HepG2 (cell line): ENCODE measurements at regions not wholly inside any gene's neighbourhood (a gene's known extent, or its start where the extent isn't known, plus 50 kb on each side); places are given as distances from the start of the nearest gene placed in this dataset.

Source experiments
- ATAC-seq: fragments of 200-7000 bp; cut with Tn5 transposase; 3 replicates; pipeline ENCODE4 v1.9.1; 2020; ENCODE audit warnings: mild to moderate bottlenecking, moderate library complexity
- BruUV-seq: library from RNA; stranded (reverse); fragments of 400-500 nt; replicated peaks from 2 replicates; lab custom pipeline; 2021; lab: Mats Ljungman, UMichigan
- CTCF ChIA-PET: fragments of 300-600 bp; formaldehyde crosslinking; extraction: SDS; loops from one replicate; lab custom pipeline; 2021; ENCODE audit warnings: low total read pairs, inconsistent platforms, low intra/inter-chr PET ratio; lab: Yijun Ruan, JAX
- POLR2A ChIA-PET: fragments of 350-600 bp; sonication (Branson Sonifier 250); formaldehyde crosslinking; loops from one replicate; lab custom pipeline; 2020; ENCODE audit warnings: antibody characterized with exemption, inconsistent platforms; lab: Yijun Ruan, JAX
- DNase-seq: peaks from one replicate; pipeline ENCODE4 v3.0.0-alpha.2; 2015; ENCODE audit warnings: low spot score
- FAIRE-seq: peaks from 3 replicates; lab custom pipeline; 2011; peaks lifted over from hg19 to GRCh38; lab: Jason Lieb, UNC
- H2AFZ ChIP-seq: one replicate; pipeline ENCODE4 v1.6.1; 2011; ENCODE audit warnings: low read length, inconsistent platforms
- H3K27ac ChIP-seq: fragments of 300-600 bp; 3 replicates; pipeline ENCODE4 v1.8.0; 2011; ENCODE audit warnings: mixed run types, mild to moderate bottlenecking, mixed read lengths, low read length, inconsistent platforms; ENCODE audit not compliant: insufficient read depth; ENCODE audit errors: extremely low read length
- H3K27me3 ChIP-seq, 2 experiments: fragments of 200-600 bp in 1 of 2; 2 replicates in 1 of 2; 3 replicates in 1 of 2; pipeline versions ENCODE4 v1.6.0 to v1.8.0; 2011; ENCODE audit warnings: low read length in 2 of 2, mild to moderate bottlenecking in 2 of 2, moderate library complexity in 2 of 2, inconsistent platforms in 1 of 2; ENCODE audit not compliant: insufficient read depth in 2 of 2, control insufficient read depth in 1 of 2
- H3K36me3 ChIP-seq, 2 experiments: fragments of 200-600 bp in 1 of 2; replicated peaks in 1 of 2; 2 replicates in 1 of 2; 3 replicates in 1 of 2; pipeline versions ENCODE4 v1.5.1 to v1.8.0; 2011; ENCODE audit warnings: low read length in 2 of 2, inconsistent platforms in 1 of 2; ENCODE audit not compliant: insufficient read depth in 2 of 2, control insufficient read depth in 1 of 2
- H3K4me1 ChIP-seq: 2 replicates; pipeline ENCODE4 v1.5.1; 2012; ENCODE audit warnings: low read length, inconsistent platforms; ENCODE audit not compliant: insufficient read depth
- H3K4me2 ChIP-seq: 2 replicates; pipeline ENCODE4 v1.6.0; 2011; ENCODE audit warnings: low read depth, low read length, inconsistent platforms
- H3K4me3 ChIP-seq, 3 experiments: fragments of 200-600 bp in 1 of 3; sonication (generic), shearing (Covaris generic) in 1 of 3; replicated peaks in 1 of 3; 2 replicates each; pipeline ENCODE4 v1.5.1; 2011 to 2016; ENCODE audit warnings: low read length in 3 of 3, inconsistent platforms in 2 of 3, low read depth in 2 of 3, mild to moderate bottlenecking in 2 of 3, control low read depth in 1 of 3, mixed read lengths in 1 of 3; ENCODE audit not compliant: insufficient read depth in 1 of 3
- H3K79me2 ChIP-seq: one replicate; pipeline ENCODE4 v1.6.1; 2011; ENCODE audit warnings: low read length, inconsistent platforms; ENCODE audit not compliant: insufficient read depth
- H3K9ac ChIP-seq: 2 replicates; pipeline ENCODE4 v1.6.0; 2011; ENCODE audit warnings: mild to moderate bottlenecking, low read depth, low read length, inconsistent platforms; ENCODE audit not compliant: insufficient read depth
- H3K9me3 ChIP-seq: 2 replicates; pipeline ENCODE4 v1.5.1; 2012; ENCODE audit warnings: mild to moderate bottlenecking, low read length
- H4K20me1 ChIP-seq: 2 replicates; pipeline ENCODE4 v1.6.0; 2011; ENCODE audit warnings: inconsistent platforms, mild to moderate bottlenecking, low read length, moderate library complexity; ENCODE audit not compliant: insufficient read depth
- CCDC6 ChIP-seq: sonication (generic); formaldehyde crosslinking; IDR thresholded peaks from 2 replicates; pipeline ENCODE4 v1.8.1; 2022; ENCODE audit warnings: mild to moderate bottlenecking, missing genetic modification reagents, moderate library complexity
- MBNL3 ChIP-seq: fragments of 250-450 bp; sonication (Bioruptor Pico); conservative IDR thresholded peaks from 2 replicates; pipeline ENCODE4 v1.8.0; 2022; ENCODE audit warnings: mild to moderate bottlenecking, inconsistent platforms
- POLR2AphosphoS2 ChIP-seq: IDR thresholded peaks from 2 replicates; pipeline ENCODE4 v1.6.1; 2011; ENCODE audit warnings: low read depth, low read length, improper control_type of control experiment
- RARG ChIP-seq: sonication (generic); formaldehyde crosslinking; IDR thresholded peaks from 2 replicates; pipeline ENCODE4 v1.4.0; 2020; ENCODE audit warnings: low read depth, mild to moderate bottlenecking, missing genetic modification reagents
- TBP ChIP-seq: sonication (generic); formaldehyde crosslinking; IDR thresholded peaks from 2 replicates; pipeline ENCODE4 v1.5.0; 2020; ENCODE audit warnings: missing genetic modification reagents
- TBX3 ChIP-seq: fragments of 450-650 bp; IDR thresholded peaks from 2 replicates; pipeline ENCODE4 v1.6.1; 2017; ENCODE audit warnings: antibody characterized with exemption, mild to moderate bottlenecking, inconsistent platforms, borderline replicate concordance
- ZBTB44 ChIP-seq: sonication (generic); formaldehyde crosslinking; IDR thresholded peaks from 2 replicates; pipeline ENCODE4 v1.4.0; 2020; ENCODE audit warnings: missing genetic modification reagents
- ZBTB8A ChIP-seq: sonication (generic); formaldehyde crosslinking; IDR thresholded peaks from 2 replicates; pipeline ENCODE4 v1.4.0; 2020; ENCODE audit warnings: mild to moderate bottlenecking, low read depth, missing genetic modification reagents, borderline replicate concordance
- ZFP36L1 ChIP-seq: sonication (generic); formaldehyde crosslinking; IDR thresholded peaks from 2 replicates; pipeline ENCODE4 v1.8.0; 2022; ENCODE audit warnings: mild to moderate bottlenecking, missing genetic modification reagents, moderate library complexity
- ZFYVE20 ChIP-seq: sonication (generic); formaldehyde crosslinking; IDR thresholded peaks from 2 replicates; pipeline ENCODE4 v1.8.0; 2023; ENCODE audit warnings: low read depth, mild to moderate bottlenecking, moderate library complexity, missing genetic modification reagents, borderline replicate concordance
- ZNF547 ChIP-seq: sonication (generic); formaldehyde crosslinking; IDR thresholded peaks from 2 replicates; pipeline ENCODE4 v1.5.1; 2020; ENCODE audit warnings: mild to moderate bottlenecking, missing genetic modification reagents
- ZNF558 ChIP-seq: sonication (generic); formaldehyde crosslinking; IDR thresholded peaks from 2 replicates; pipeline ENCODE4 v1.9.0; 2022; ENCODE audit warnings: mild to moderate bottlenecking, missing genetic modification reagents, borderline replicate concordance
- ZNF598 ChIP-seq: sonication (generic); formaldehyde crosslinking; IDR thresholded peaks from 2 replicates; pipeline ENCODE4 v1.5.1; 2020; ENCODE audit warnings: mild to moderate bottlenecking, missing genetic modification reagents, borderline replicate concordance
- WGBS: methylation state at CpG from one replicate; pipeline ENCODE4 v1.1.6; 2017; ENCODE audit warnings: low lambda C conversion rate; 5-methylcytosine and 5-hydroxymethylcytosine counted together
- in situ Hi-C: cut with HindIII; loops from 2 replicates; pipeline ENCODE4 v1.10.0; 2017; ENCODE audit warnings: low pct_unique_long_range_greater_than_20kb; ENCODE audit not compliant: extremely low pct_ligation_motif_present
- intact Hi-C: fragments of 100-400 bp; cut with micrococcal nuclease; formaldehyde crosslinking; loops from one replicate; pipeline ENCODE4 v1.10.0; 2022; ENCODE audit not compliant: unreplicated experiment
- TF ChIP-seq, protein P1 (sequence below), 2 experiments: sonication (generic) in 1 of 2; formaldehyde crosslinking in 1 of 2; IDR thresholded peaks; 2 replicates each; pipeline versions ENCODE4 v1.5.1 to v1.6.1; 2011 to 2020; ENCODE audit warnings: borderline replicate concordance in 1 of 2, low read depth in 1 of 2, low read length in 1 of 2, mild to moderate bottlenecking in 1 of 2, missing genetic modification reagents in 1 of 2, moderate library complexity in 1 of 2

DNA sequence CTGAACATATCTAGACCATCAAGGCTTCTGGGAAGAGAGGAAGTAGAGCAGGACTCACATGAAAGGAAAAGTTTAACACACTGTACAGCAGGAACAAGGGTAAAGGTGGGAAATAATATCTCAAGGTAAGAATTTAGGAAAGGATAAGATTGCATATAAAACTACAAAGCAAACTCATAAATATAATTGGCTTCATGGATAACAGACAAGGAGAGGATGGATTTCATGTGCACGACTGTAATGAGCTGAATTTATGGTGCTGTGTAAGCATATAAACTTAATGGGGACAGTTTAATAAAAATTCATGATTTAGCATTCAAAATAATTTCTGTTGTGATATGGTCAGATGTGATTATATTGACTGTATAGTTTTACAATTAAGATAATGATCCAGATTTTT is 298.0 kb downstream of the GXYLT1 start:
- POLR2A ChIA-PET: no interaction called here
- TF ChIP-seq ZBTB8A (CRISPR knock-in tag) (no peak), TBP (CRISPR knock-in tag) (no peak), ZFP36L1 (CRISPR knock-in tag) (no peak), CCDC6 (CRISPR knock-in tag) (no peak), ZNF598 (CRISPR knock-in tag) (no peak), ZNF558 (CRISPR knock-in tag) (no peak), ZBTB44 (CRISPR knock-in tag) (no peak), TBX3 (no peak), ZNF547 (CRISPR knock-in tag) (no peak), ZFYVE20 (no peak), RARG (CRISPR knock-in tag) (no peak), MBNL3 (CRISPR knock-in tag) (no peak), POLR2AphosphoS2 (no peak)
- TF ChIP-seq, protein P1, sequence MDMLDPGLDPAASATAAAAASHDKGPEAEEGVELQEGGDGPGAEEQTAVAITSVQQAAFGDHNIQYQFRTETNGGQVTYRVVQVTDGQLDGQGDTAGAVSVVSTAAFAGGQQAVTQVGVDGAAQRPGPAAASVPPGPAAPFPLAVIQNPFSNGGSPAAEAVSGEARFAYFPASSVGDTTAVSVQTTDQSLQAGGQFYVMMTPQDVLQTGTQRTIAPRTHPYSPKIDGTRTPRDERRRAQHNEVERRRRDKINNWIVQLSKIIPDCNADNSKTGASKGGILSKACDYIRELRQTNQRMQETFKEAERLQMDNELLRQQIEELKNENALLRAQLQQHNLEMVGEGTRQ (IDR thresholded peaks at IDR 0.05; ENCODE audit: low read depth, low read length): no peak
- TF ChIP-seq, protein P1 (CRISPR knock-in tag; IDR thresholded peaks at IDR 0.05; ENCODE audit: borderline replicate concordance): no peak
- TF ChIP-seq, all 625 proteins: peak for 0
- CTCF ChIA-PET: no interaction called here
- H2AFZ ChIP-seq: no peak overlapping the region
- no peaks in the 10 kb centered on the region for H3K9me3 ChIP-seq
- intact Hi-C loops (no loop called here), in situ Hi-C loops (no loop called here)
- H3K36me3 ChIP-seq: no peaks in the 10 kb centered on the region
- ATAC-seq (no peak), DNase-seq (no peak), FAIRE-seq (no peak)
- H3K4me2 ChIP-seq: no peak overlapping the region
- no peak overlapping the region for H3K4me3 ChIP-seq
- H3K4me1 ChIP-seq: no peaks in the 10 kb centered on the region
- BruUV-seq: no TSS peak
- H3K9ac ChIP-seq: no peak overlapping the region
- no peak overlapping the region for H3K27ac ChIP-seq
- no peaks in the 10 kb centered on the region for H3K79me2 ChIP-seq
- no peaks in the 10 kb centered on the region for H4K20me1 ChIP-seq
- WGBS: 0% methylated on average over 1 of the region's 1 CpG
- no peaks in the 10 kb centered on the region for H3K27me3 ChIP-seq
